ENCODE measurements at regions not wholly inside any gene's neighbourhood (a gene's known extent, or its start where the extent isn't known, plus 50 kb on each side); places are given as distances from the start of the nearest gene placed in this dataset.

GRCh38 chr12:4001841-4002240 lies 128.6 kb upstream of the PARP11 start:
- dilution Hi-C loops (cut with MboI; ENCODE audit: extremely low pct_ligation_motif_present, low sequenced_read_pairs): no loop called here
- FAIRE-seq (no peak), DNase-seq (ENCODE audit: low read depth, low spot score) (no peak)

More at GRCh38 chr12:4001841-4002240, 128.6 kb upstream of the PARP11 start:
- Histone ChIP-seq H3K4me2 (ENCODE audit: insufficient read depth, low read length) (no peak overlapping the region), H3K27ac (ENCODE audit: insufficient read depth, low read depth, low read length) (no peak overlapping the region), H3K9ac (replicated peaks; ENCODE audit: extremely low read depth, insufficient read depth, low read length) (no peak overlapping the region), H3K36me3 (ENCODE audit: control insufficient read depth in 2 of 2, extremely low read depth in 1 of 2, insufficient read depth in 2 of 2, low read length in 2 of 2) (no peaks in the 10 kb centered on the region), H3K27me3 (ENCODE audit: control insufficient read depth in 2 of 2, insufficient read depth in 2 of 2, low read length in 2 of 2) (no peaks in the 10 kb centered on the region), H3K4me3 (replicated peaks in 1 of 3; ENCODE audit: insufficient read depth in 1 of 3, low read depth in 1 of 3, low read length in 3 of 3) (no peak overlapping the region), H3K9me3 (replicated peaks; ENCODE audit: control insufficient read depth, insufficient read depth, low read length) (no peaks in the 10 kb centered on the region), H2AFZ (ENCODE audit: low read depth, low read length) (no peak overlapping the region), H3K9me1 (replicated peaks; ENCODE audit: control insufficient read depth, extremely low read depth, insufficient read depth, low read length) (no peaks in the 10 kb centered on the region), H4K20me1 (replicated peaks; ENCODE audit: control insufficient read depth, extremely low read depth, insufficient read depth, low read length) (no peaks in the 10 kb centered on the region), H3K79me2 (ENCODE audit: control insufficient read depth, insufficient read depth, low read length) (no peaks in the 10 kb centered on the region), H3K4me1 (ENCODE audit: control insufficient read depth, extremely low read depth, insufficient read depth, low read length) (no peaks in the 10 kb centered on the region)
- TF ChIP-seq CTCF (IDR thresholded peaks at IDR 0.05; ENCODE audit: extremely low read depth in 1 of 2, insufficient read depth in 1 of 2, low read depth in 1 of 2, low read length in 2 of 2) (no peak), FOS (IDR thresholded peaks at IDR 0.05; ENCODE audit: borderline replicate concordance, insufficient read depth, low read length) (no peak), MYC (IDR thresholded peaks at IDR 0.05; ENCODE audit: low read depth, low read length) (no peak), POLR2A (IDR thresholded peaks at IDR 0.05; ENCODE audit: low read depth, low read length) (no peak), POLR2AphosphoS5 (IDR thresholded peaks at IDR 0.05; ENCODE audit: insufficient read depth, low read depth, low read length) (no peak), GATA2 (IDR thresholded peaks at IDR 0.05; ENCODE audit: insufficient read depth, insufficient read length, low read depth, low read length) (no peak), JUN (IDR thresholded peaks at IDR 0.05; ENCODE audit: borderline replicate concordance, insufficient read depth, insufficient read length, low read depth) (no peak), EZH2 (IDR thresholded peaks at IDR 0.05; ENCODE audit: borderline replicate concordance, low read depth, low read length, severe bottlenecking) (no peak), MAX (IDR thresholded peaks at IDR 0.05; ENCODE audit: insufficient read depth, insufficient read length) (no peak)
- ChIA-PET POLR2A (no interaction called here), CTCF (interaction anchor here (1.8 to 2.0 kb wide), 2 partner anchors 7 to 275 kb away, joined by 9 to 10 read pairs; no protein-coding TSS in a partner anchor)
- intact Hi-C loops (cut with micrococcal nuclease): no loop called here
- no TSS peak for BruUV-seq (replicated peaks)

All from endothelial cell of umbilical vein (primary cell).